Ovary (tissue), 3 donors: ENCODE measurements at regions not wholly inside any gene's neighbourhood (a gene's known extent, or its start where the extent isn't known, plus 50 kb on each side); places are given as distances from the start of the nearest gene placed in this dataset.

ENCODE experiments used
- EP300 ChIP-seq: sonication (generic); formaldehyde crosslinking; IDR thresholded peaks from one replicate; pipeline ENCODE4 v1.6.1; 2017; ENCODE audit warnings: antibody characterized with exemption
- POLR2A ChIP-seq: fragments of 450-650 bp; IDR thresholded peaks from one replicate; pipeline ENCODE4 v1.6.1; 2017; ENCODE audit warnings: antibody characterized with exemption, mild to moderate bottlenecking, moderate library complexity
- TF ChIP-seq, protein P1 (sequence below), 3 donors: fragments of 450-650 bp in 2 of 3; fragments of 200-600 bp in 1 of 3; IDR thresholded peaks; one replicate each; pipeline versions ENCODE4 v1.5.1 to v1.8.0; 2016 to 2022; ENCODE audit warnings: antibody characterized with exemption in 3 of 3, mild to moderate bottlenecking in 1 of 3
- donor health status: DM: no; HTN: no; CAD: no.

DNA sequence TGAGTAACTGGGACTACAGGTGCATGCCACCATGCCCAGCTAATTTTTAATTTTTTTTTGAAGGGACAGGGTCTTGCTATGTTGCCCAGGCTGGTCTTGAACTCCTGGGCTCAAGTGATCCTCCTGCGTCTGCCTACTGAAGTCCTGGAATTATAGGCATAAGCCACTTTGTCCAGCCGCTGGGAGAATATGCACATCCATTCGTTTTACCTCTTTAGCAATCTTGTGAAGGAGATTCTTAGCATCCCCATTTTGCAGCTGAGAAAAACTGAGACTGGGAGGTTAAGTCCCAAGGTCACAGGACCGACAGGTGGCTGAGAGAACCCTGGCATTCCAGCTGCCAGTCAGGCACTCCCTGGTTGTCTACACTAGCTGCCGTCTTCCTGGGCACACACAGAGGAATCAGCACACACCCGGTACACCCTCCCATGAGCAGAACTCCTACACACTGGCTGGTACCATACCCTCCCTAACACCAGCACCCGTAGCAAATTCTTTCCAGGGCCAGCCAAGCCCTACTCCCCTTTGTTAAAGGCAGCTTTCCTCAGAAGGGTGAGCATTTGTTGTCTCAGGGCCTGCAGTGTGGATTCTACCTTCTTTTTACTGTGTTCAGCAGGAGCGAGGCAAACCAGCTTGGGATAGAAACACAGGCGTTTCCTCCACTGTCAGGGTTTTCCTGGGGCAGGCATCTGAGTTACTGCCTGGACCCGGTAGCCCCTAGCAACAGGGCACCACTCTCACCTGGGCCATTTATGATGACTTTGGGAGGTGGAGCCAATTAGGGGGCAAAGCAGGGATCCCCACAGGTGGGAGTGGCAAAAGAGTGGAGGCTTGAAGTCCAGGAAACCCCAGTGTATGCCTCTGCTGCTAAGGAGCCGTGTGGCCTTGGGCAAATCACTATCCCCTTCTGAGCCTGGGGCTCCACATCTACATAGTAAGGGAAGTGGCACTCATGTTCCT, 70.2 kb downstream of the IRF2BPL start:
- TF ChIP-seq POLR2A (no peak), EP300 (no peak)
- TF ChIP-seq, protein P1, sequence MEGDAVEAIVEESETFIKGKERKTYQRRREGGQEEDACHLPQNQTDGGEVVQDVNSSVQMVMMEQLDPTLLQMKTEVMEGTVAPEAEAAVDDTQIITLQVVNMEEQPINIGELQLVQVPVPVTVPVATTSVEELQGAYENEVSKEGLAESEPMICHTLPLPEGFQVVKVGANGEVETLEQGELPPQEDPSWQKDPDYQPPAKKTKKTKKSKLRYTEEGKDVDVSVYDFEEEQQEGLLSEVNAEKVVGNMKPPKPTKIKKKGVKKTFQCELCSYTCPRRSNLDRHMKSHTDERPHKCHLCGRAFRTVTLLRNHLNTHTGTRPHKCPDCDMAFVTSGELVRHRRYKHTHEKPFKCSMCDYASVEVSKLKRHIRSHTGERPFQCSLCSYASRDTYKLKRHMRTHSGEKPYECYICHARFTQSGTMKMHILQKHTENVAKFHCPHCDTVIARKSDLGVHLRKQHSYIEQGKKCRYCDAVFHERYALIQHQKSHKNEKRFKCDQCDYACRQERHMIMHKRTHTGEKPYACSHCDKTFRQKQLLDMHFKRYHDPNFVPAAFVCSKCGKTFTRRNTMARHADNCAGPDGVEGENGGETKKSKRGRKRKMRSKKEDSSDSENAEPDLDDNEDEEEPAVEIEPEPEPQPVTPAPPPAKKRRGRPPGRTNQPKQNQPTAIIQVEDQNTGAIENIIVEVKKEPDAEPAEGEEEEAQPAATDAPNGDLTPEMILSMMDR (IDR thresholded peaks at IDR 0.05) = no peak
